HG02870 (cell line): ENCODE measurements at regions not wholly inside any gene's neighbourhood (a gene's known extent, or its start where the extent isn't known, plus 50 kb on each side); places are given as distances from the start of the nearest gene placed in this dataset.

Source experiments
- ATAC-seq: cut with Tn5 transposase; IDR thresholded peaks from one replicate; pipeline ENCODE4 v1.9.1; 2021; ENCODE audit warnings: mild to moderate bottlenecking, moderate library complexity; ENCODE audit not compliant: unreplicated experiment

DNA sequence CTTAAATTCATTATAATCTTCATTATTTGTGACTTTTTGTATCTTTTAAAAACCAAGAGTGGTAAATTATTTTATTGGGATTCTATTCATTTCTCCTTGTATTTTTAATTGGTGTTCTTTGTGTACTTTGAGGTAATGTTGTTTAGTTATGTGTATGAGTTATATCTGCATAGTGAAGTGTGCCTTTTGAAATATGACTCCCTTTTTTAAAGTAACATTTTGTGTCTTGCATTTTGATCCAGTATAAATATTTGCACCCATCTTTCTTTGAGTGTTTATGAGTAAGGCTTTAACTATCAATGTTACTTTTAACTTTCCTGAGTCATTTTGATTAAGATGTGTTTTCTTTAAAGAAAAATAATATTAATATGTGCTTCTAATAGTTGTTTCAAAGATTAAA lies 90.0 kb upstream of the MYOCD start:
- ATAC-seq = no peak

DNA sequence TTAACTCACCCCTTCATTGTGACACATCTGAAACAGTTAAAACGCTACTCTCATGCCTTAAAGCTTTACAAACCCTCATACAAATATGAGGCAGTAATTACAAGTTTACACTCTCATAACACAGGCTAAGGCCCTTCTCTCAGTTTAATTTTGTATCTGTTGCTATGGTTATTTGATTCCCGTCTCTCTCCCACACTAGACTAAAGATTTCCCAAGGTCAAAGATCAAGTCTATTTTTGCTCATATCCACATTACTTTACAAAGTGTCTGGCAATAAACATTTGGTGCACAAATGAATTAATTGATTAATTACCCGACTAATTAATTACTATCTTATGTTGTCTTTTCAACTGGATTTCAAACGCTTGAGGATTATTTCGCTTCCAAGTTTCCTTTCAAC lies 86.4 kb upstream of the MYOCD start:
- no peak for ATAC-seq

DNA sequence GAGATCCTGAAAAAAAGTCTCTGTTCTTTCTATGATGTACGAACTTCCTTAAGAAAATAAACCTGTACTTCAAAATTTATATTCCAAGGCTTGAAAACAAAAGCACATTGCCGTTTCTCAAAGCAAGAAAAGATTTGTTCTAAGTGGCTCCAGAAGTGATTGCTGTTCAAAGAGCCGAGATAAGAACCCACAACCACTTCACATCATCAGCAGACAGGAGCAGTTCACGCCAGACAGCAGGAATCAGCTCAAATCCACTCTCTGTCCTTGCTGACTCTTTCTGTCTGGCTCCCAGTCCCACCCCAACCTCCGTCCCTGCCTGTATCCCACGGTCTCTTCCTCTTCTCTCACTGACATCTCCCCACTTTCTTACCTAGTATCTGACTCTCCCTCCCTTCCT lies 85.0 kb upstream of the MYOCD start:
- ATAC-seq = no peak

GRCh38 chr17:12584727-12585126 lies 81.0 kb upstream of the MYOCD start:
- ATAC-seq = no peak

- ATAC-seq = no peak
These were observed 77.2 kb upstream of the MYOCD start for GRCh38 chr17:12588531-12588930.

DNA sequence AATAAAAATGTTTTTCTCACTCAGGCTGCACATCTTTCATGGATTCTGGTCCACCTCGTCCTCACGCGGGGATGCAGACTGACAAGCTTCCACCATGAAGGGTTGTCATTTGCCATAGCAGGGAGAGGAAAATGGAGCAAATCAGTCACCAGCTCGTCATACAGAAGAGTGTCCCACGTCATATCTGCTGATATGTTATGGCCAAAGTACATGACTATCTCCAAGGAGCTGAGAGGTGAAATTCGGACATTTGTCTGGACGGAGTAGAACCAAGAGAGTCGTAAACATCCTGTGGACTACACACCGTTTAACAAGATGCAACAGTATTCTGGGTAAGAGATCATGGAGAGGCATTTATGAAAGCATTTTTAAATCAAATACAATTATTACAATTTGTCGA lies 75.3 kb upstream of the MYOCD start:
- ATAC-seq = no peak

- no peak for ATAC-seq
These were observed 74.5 kb upstream of the MYOCD start for GRCh38 chr17:12591021-12591735.

DNA sequence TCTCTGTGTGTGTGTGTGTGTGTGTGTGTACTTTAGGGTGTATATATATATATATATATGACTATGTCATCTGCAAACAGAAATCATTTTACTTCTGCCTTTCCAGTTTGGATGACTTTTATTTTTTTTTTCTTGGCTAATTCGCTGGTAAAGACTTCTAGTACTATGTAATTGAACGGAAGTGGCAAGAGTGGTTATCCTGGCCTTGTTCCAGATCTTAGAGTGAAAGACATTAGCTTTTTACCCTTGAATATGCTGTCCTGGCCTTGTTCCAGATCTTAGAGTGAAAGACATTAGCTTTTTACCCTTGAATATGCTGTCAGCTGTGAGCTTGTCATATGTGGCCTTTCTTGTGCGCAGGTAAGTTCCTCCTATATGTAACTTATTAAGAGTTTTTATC lies 72.7 kb upstream of the MYOCD start:
- ATAC-seq = no peak

- no peak for ATAC-seq
These were observed 68.7 kb upstream of the MYOCD start for GRCh38 chr17:12596961-12597360.

- no peak for ATAC-seq
These were observed 67.8 kb upstream of the MYOCD start for GRCh38 chr17:12597895-12598294.

DNA sequence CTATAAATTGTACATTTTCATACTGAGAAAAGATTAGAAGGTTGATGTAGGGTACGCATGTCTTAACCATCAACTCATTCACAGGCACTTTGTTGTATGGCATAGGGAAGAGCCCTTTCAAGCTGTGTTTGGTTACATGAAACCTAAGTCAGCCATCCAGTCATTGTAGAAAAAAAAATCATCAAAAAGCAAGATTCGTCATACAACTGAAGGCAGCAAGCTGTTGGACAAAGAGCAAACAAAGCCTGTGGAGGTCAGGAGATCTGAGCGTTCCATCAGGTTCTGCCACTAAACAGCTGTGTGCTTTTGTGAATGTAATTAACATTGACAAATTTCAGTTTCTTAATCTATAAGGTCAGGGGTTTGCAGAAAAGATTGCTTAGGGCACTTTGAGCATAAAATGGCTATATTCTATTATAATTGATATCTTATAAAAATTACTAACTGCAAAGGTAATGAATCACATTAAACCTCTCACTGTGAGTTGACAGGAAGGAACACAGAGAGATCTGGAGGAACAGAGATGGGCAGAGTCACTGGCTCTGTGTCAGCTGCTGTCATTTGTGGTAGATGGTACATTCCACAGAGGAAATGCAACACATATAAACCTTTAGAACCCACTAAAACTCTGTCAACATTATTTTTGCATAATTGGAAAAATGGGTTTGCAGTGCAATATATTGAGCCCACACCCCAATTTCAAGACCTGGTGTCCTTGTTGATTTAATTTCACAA lies 66.3 kb upstream of the MYOCD start:
- no peak for ATAC-seq

- ATAC-seq = no peak
These were observed 65.3 kb upstream of the MYOCD start for GRCh38 chr17:12600349-12600748.

- ATAC-seq = no peak
These were observed 62.1 kb upstream of the MYOCD start for GRCh38 chr17:12603566-12603965.

GRCh38 chr17:12605222-12605621 lies 60.5 kb upstream of the MYOCD start:
- ATAC-seq = no peak

- no peak for ATAC-seq
These were observed 52.1 kb upstream of the MYOCD start for GRCh38 chr17:12613566-12613965.
